AG10803 (cell line): ENCODE measurements at regions not wholly inside any gene's neighbourhood (a gene's known extent, or its start where the extent isn't known, plus 50 kb on each side); places are given as distances from the start of the nearest gene placed in this dataset.
A peak's percentile ranks its signal among the peaks of the same experiment; 100 is the strongest.

ENCODE experiments used
- DNase-seq: peaks from one replicate; pipeline ENCODE4 v3.0.0; 2010; ENCODE audit warnings: low read depth
- H3K4me3 ChIP-seq: 2 replicates; pipeline ENCODE4 v1.5.1; 2011; ENCODE audit warnings: mild to moderate bottlenecking, low read length, control low read depth
- TF ChIP-seq, protein P1 (sequence below): conservative IDR thresholded peaks from 2 replicates; pipeline ENCODE4 v1.5.1; 2011; ENCODE audit warnings: mild to moderate bottlenecking, low read length, control low read depth, inconsistent platforms

GRCh38 chr18:24869285-24869684, 408.8 kb downstream of the HRH4 start:
- DNase-seq: no peak
- H3K4me3 ChIP-seq: no peak overlapping the region
- TF ChIP-seq, protein P1, sequence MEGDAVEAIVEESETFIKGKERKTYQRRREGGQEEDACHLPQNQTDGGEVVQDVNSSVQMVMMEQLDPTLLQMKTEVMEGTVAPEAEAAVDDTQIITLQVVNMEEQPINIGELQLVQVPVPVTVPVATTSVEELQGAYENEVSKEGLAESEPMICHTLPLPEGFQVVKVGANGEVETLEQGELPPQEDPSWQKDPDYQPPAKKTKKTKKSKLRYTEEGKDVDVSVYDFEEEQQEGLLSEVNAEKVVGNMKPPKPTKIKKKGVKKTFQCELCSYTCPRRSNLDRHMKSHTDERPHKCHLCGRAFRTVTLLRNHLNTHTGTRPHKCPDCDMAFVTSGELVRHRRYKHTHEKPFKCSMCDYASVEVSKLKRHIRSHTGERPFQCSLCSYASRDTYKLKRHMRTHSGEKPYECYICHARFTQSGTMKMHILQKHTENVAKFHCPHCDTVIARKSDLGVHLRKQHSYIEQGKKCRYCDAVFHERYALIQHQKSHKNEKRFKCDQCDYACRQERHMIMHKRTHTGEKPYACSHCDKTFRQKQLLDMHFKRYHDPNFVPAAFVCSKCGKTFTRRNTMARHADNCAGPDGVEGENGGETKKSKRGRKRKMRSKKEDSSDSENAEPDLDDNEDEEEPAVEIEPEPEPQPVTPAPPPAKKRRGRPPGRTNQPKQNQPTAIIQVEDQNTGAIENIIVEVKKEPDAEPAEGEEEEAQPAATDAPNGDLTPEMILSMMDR: no peak

- H3K4me3 ChIP-seq: no peak overlapping the region
These were observed 414.8 kb downstream of the HRH4 start for GRCh38 chr18:24875286-24875685.

GRCh38 chr18:24875777-24876176, 415.3 kb downstream of the HRH4 start:
- DNase-seq: peak; percentile 25
- TF ChIP-seq, protein P1: no peak
- no peak overlapping the region for H3K4me3 ChIP-seq

More at GRCh38 chr18:24875286-24875685, 414.8 kb downstream of the HRH4 start:
- TF ChIP-seq, protein P1: no peak
- DNase-seq: no peak

DNA sequence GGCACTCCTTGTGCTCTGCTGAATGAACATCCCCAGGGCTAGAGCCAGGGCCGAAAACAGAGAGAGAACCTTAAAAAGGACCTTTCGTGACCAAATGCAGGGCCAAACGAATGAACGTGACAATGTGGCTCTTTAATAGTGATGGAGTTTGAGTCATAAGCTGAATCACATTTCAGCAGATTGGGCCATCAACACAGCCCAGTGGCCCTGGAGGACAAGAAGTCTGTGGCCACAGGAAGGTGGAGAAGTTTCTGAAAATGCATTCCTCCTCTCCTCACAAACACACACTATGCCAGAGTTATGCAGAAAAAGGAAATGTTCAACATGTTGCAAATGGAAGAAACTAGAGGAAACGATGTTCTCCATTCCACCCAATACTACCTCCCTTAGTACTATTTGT, 415.8 kb downstream of the HRH4 start:
- TF ChIP-seq, protein P1: no peak
- no peak overlapping the region for H3K4me3 ChIP-seq
- peak; percentile 71 for DNase-seq

DNA sequence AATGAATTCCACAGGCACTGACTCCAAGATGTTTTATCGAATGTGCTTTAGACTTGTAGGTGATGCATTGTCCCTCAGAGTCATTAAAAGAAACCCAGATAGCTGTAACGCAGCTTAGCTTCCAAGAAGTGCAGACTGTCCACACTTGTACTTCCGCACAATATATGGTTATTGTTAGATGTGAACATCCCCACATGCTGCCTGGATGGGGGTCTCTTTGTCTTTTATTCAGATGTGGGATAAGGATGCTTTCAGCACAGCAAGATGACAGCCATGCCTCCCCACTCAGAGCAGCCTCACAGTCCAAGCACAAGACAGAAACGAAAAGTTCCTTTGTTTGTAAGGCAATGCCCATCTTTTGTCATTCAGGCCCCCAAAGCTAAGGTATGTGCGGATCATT, 416.6 kb downstream of the HRH4 start:
- H3K4me3 ChIP-seq: no peak overlapping the region
- TF ChIP-seq, protein P1: no peak
- no peak for DNase-seq

DNA sequence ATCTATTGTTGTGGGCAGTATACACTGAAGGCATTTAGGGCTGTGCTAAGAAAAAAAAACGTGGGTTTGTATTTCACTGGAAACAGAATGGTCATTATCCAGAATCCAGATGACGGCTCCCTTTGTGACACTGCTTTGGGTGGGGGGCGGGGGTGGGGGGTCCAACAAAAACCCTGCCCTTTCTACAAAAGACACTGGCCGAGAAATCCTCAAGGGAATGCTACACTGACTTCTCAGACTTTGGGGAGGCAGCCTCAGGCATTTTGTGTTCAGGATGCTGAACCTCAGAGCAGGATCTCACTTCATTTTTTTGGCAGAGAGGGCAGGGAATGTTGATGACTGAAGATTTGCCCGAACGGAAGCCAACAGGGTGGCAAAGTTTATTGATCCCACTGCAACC, 417.1 kb downstream of the HRH4 start:
- no peak for DNase-seq
- no peak overlapping the region for H3K4me3 ChIP-seq
- TF ChIP-seq, protein P1: no peak

DNA sequence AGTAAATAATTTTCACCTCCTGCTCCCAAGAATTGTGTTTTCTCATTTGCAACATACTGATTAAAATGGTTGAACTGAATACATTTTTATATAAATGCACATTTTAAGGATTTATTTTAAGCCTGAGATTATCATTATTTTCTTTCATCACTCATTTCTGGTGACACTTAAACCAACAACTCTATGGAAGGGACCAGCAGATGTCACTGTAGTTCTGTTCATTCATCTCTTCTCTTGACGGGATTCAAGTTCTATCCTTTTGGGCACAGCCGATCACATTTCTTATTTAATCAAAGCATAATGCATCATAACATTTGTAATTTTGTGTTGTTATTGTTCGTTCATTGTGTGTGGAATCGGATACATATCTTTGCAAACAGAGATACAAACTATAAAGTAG, 417.9 kb downstream of the HRH4 start:
- peak; percentile 70 for DNase-seq
- H3K4me3 ChIP-seq: no peak overlapping the region
- TF ChIP-seq, protein P1: peak; percentile 70
